GM19467 (cell line): ENCODE measurements at regions not wholly inside any gene's neighbourhood (a gene's known extent, or its start where the extent isn't known, plus 50 kb on each side); places are given as distances from the start of the nearest gene placed in this dataset.

Experiments used
- ATAC-seq: cut with Tn5 transposase; IDR thresholded peaks from one replicate; pipeline ENCODE4 v1.9.1; 2021; ENCODE audit warnings: mild to moderate bottlenecking, moderate library complexity; ENCODE audit not compliant: unreplicated experiment

- no peak for ATAC-seq
Measured at GRCh38 chr13:91111476-91112200, 235.8 kb upstream of the MIR17HG start.

DNA sequence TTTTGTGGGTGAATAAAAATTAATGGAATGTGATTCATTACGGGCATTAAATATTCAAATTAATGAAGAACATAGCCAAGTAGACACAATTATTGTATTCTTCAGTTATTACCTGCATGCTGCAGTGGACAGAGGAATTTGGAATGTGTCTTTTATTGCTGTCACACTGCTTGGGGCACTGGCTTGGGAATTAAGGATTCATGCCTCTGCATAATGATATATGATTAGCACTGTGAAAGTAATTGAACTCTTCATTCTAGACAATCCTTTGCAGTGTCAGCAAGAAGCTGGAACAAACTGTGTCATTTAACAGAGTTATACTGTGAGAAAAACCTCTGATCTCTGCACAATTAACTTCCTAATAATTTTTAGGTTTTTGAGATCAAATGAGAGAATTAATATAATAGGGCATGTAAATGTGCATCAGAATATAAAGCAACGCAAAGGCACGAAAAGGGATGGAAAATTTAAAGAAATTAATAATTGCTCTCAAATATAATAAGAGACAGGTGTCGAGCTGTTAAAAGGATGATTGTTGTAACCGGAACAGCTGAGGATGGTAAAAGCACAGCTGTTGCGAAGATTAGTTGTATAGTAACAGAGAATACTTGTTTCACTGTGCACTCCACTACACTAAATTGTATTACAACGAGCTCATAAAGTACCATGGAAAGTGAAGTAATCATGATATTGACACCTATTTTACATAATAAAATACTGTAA lies 235.1 kb upstream of the MIR17HG start:
- ATAC-seq, result no peak

- no peak for ATAC-seq
Measured at GRCh38 chr13:91112924-91113277, 234.6 kb upstream of the MIR17HG start.

- ATAC-seq, result no peak
Measured at GRCh38 chr13:91115776-91116175, 231.7 kb upstream of the MIR17HG start.

- no peak for ATAC-seq
Measured at GRCh38 chr13:91117351-91117750, 230.1 kb upstream of the MIR17HG start.

DNA sequence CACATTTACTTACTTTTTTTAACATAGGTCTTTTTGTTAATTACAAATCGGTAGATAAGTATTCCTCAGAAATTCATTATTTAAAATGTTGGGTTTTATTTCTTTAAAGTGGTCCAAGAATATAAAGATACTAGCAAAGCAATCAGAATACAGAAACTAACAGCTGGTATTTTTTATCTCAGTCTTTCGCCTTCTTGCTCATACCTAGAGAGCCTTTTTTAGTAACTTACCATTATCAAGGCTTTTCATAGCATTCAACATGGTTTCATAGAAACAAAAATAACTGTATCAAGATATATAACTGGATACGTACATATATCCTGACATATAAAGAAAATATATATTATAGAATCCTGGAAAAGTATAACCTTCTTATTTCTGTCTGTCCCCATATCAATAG lies 227.8 kb upstream of the MIR17HG start:
- no peak for ATAC-seq

- no peak for ATAC-seq
Measured at GRCh38 chr13:91122766-91123165, 224.7 kb upstream of the MIR17HG start.

DNA sequence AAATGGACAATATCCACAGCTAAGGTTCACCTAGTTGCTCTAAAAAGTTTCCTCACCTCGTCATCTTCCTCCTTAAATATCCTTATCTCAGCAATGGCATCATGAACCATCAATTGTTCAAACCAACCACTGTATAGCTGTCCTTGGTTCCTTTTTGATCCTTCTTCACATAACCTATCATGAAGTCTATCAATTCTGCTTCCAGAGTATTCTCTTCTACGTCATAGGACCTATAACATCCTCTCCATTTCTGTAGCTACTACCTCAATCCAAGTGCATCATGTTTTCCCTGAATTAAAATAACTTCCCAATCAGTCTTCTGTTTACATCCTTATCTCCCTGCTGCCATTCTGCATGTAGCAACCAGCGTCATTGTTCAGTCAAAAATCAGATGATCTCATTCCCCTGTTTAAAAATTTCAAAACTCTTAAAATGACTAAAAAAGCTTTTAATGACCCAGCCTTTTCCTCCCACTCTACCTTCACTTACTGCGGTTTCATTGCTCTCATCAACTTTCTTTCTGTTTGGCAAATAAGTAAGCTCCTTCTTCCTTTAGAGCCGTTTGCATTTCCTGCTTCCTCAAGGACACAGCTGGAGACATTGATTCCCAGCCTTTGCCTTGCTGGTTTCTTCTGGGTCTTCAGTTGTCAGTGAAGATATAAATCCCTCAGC lies 223.9 kb upstream of the MIR17HG start:
- ATAC-seq, result peak; percentile 54

DNA sequence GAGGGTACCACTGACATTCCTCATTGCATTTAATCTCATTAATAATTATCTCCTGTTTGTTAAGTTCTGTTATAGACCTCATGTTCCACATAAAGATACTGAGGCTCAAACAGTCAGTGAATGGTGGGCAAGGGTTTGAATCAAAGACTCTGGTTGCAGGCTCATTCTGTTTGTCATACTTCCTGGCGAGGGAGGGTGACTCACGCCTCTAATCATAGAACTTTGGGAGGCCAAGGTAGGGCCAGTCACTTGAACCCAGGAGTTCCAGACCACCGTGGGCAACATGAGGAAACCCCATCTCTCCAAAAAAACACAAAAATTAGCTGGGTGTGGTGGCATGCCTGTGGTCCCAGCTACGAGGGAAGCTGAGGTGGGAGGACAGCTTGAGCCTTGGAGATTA lies 220.7 kb upstream of the MIR17HG start:
- no peak for ATAC-seq

DNA sequence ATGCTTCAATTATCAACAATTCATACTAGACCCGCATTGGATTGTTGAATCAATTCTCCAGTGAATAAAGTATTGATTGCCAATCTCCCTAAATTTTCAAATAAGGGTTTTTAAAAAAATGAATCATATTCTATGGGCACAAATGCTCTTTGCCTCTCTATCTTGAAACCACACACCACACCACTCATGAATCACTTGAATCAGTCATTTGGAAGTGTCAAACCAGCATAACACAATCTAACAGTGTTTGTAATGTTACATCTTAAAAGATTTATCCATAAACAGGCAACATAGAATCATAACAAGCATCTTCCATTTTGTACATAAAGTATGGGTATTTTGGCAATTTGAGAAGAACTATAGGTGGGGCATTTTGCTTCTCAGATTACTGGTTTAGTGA lies 219.5 kb upstream of the MIR17HG start:
- no peak for ATAC-seq

- no peak for ATAC-seq
Measured at GRCh38 chr13:91132381-91132780, 215.1 kb upstream of the MIR17HG start.

- no peak for ATAC-seq
Measured at GRCh38 chr13:91132786-91133185, 214.7 kb upstream of the MIR17HG start.

- ATAC-seq, result peak; percentile 72
Measured at GRCh38 chr13:91133941-91134802, 213.3 kb upstream of the MIR17HG start.

- ATAC-seq, result no peak
Measured at GRCh38 chr13:91134803-91135184, 212.7 kb upstream of the MIR17HG start.

- no peak for ATAC-seq
Measured at GRCh38 chr13:91135376-91135775, 212.1 kb upstream of the MIR17HG start.

- no peak for ATAC-seq
Measured at GRCh38 chr13:91135968-91136367, 211.5 kb upstream of the MIR17HG start.

- no peak for ATAC-seq
Measured at GRCh38 chr13:91136806-91137205, 210.7 kb upstream of the MIR17HG start.

DNA sequence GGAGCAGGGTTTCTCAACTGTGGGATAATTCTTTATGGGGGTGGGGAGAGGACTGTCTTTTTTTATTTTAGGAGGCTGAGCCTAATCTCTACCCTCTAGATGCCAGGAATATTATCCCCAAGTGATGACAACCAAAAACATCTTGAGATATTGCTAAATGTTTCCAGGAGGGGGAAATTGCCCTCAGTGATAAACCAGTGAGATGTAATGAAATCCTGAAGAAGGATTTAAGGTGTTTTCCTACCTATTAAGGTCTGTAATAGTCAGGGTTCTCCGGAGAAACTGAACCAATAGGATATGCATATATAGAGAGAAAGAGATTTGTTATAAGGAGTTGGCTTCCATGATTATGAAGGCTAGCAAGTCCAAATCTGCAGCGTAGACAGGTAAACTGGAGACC lies 208.3 kb upstream of the MIR17HG start:
- ATAC-seq, result no peak

- ATAC-seq, result no peak
Measured at GRCh38 chr13:91141543-91142061, 205.9 kb upstream of the MIR17HG start.

DNA sequence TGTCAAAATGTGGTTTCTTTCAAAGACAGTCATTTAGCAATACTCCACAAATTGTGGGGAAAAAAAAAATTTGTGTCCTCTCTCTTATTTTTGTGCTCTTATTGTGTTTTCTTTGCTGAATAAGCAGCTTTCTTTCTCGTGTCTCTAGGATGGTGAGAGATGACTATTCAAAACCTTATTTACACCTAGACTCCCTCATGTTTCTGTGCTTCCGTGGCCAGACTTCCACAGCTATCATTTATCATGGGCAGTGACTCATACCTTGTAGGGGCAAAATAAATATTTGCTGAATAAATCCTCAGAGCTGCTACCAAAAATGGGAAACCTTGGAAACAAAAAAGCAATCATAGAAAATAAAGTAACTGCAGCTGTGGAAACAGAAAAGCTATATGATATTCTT lies 204.9 kb upstream of the MIR17HG start:
- ATAC-seq, result no peak

- no peak for ATAC-seq
Measured at GRCh38 chr13:91144054-91144453, 203.4 kb upstream of the MIR17HG start.
